ENCODE measurements at regions not wholly inside any gene's neighbourhood (a gene's known extent, or its start where the extent isn't known, plus 50 kb on each side); places are given as distances from the start of the nearest gene placed in this dataset.

DNA sequence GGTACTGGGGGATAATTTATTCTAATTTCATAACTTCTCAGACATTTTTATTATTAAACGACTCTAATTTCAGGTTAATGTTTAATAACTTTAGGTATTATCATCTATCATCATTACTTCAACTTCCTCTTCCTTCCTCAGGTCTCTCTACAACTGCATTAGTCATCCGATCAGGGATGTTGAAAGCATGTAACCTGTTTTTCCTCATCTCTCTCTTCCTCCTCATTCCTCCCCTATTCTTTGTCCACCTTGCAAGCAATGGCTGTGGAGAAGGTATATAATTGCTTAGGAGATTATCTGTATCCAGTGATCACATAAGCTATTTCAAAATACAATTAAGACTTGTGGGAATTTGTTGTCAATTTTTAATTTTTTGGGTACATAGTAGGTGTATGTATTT, 632.6 kb upstream of the DIAPH2 start:
- TF ChIP-seq E2F6 (IDR thresholded peaks at IDR 0.05), result no peak
- TF ChIP-seq POLR2AphosphoS5 (IDR thresholded peaks at IDR 0.05; ENCODE audit: low read depth, low read length), result no peak
- TF ChIP-seq, protein P1, sequence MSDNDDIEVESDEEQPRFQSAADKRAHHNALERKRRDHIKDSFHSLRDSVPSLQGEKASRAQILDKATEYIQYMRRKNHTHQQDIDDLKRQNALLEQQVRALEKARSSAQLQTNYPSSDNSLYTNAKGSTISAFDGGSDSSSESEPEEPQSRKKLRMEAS (IDR thresholded peaks at IDR 0.05), result no peak
- TF ChIP-seq, protein P2, sequence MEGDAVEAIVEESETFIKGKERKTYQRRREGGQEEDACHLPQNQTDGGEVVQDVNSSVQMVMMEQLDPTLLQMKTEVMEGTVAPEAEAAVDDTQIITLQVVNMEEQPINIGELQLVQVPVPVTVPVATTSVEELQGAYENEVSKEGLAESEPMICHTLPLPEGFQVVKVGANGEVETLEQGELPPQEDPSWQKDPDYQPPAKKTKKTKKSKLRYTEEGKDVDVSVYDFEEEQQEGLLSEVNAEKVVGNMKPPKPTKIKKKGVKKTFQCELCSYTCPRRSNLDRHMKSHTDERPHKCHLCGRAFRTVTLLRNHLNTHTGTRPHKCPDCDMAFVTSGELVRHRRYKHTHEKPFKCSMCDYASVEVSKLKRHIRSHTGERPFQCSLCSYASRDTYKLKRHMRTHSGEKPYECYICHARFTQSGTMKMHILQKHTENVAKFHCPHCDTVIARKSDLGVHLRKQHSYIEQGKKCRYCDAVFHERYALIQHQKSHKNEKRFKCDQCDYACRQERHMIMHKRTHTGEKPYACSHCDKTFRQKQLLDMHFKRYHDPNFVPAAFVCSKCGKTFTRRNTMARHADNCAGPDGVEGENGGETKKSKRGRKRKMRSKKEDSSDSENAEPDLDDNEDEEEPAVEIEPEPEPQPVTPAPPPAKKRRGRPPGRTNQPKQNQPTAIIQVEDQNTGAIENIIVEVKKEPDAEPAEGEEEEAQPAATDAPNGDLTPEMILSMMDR (IDR thresholded peaks at IDR 0.05; ENCODE audit: control extremely low read depth in 1 of 3, insufficient read depth in 1 of 3, low read depth in 1 of 3, low read length in 3 of 3), result no peak
- TF ChIP-seq CEBPB (IDR thresholded peaks at IDR 0.05; ENCODE audit: low read depth, low read length), result no peak
- no peak for TF ChIP-seq POLR2A (IDR thresholded peaks at IDR 0.05; ENCODE audit: control extremely low read depth in 1 of 2, low read depth in 2 of 2, low read length in 2 of 2)
- no peak for TF ChIP-seq USF2 (IDR thresholded peaks at IDR 0.05; ENCODE audit: low read length)
- no peak for TF ChIP-seq EGR1 (IDR thresholded peaks at IDR 0.05; ENCODE audit: borderline replicate concordance, low read depth, low read length)
- TF ChIP-seq EP300 (IDR thresholded peaks at IDR 0.05; ENCODE audit: borderline replicate concordance in 1 of 2, low read depth in 2 of 2, low read length in 2 of 2), result no peak
- TF ChIP-seq EZH2 (IDR thresholded peaks at IDR 0.05; ENCODE audit: low read depth, low read length, severe bottlenecking), result no peak
- TF ChIP-seq KDM5A (IDR thresholded peaks at IDR 0.05; ENCODE audit: low read length), result no peak
- no peak for TF ChIP-seq CBX8 (IDR thresholded peaks at IDR 0.05; ENCODE audit: borderline replicate concordance, low read depth, low read length)
- TF ChIP-seq CREB1 (IDR thresholded peaks at IDR 0.05), result no peak
- TF ChIP-seq SIRT6 (IDR thresholded peaks at IDR 0.05; ENCODE audit: low read length), result no peak

All from H1 (cell line).